Astrocyte (in vitro differentiated cells and primary cell): ENCODE measurements at regions not wholly inside any gene's neighbourhood (a gene's known extent, or its start where the extent isn't known, plus 50 kb on each side); places are given as distances from the start of the nearest gene placed in this dataset.

ENCODE experiments used
- DNase-seq: peaks from one replicate; pipeline ENCODE4 v3.0.0-alpha.2; 2010; ENCODE audit warnings: low read depth
- FAIRE-seq: peaks from 2 replicates; lab custom pipeline; 2011; peaks lifted over from hg19 to GRCh38; lab: Jason Lieb, UNC
- H2AFZ ChIP-seq: 2 replicates; pipeline ENCODE4 v1.6.0; 2012; ENCODE audit warnings: low read depth, low read length, inconsistent platforms
- H3K27ac ChIP-seq: 2 replicates; pipeline ENCODE4 v1.5.1; 2011; ENCODE audit warnings: low read depth, low read length, inconsistent platforms
- H3K27me3 ChIP-seq: 2 replicates; pipeline ENCODE4 v1.6.0; 2011; ENCODE audit warnings: low read length, inconsistent platforms; ENCODE audit not compliant: insufficient read depth
- H3K36me3 ChIP-seq: 2 replicates; pipeline ENCODE4 v1.5.1; 2011; ENCODE audit warnings: low read length, inconsistent platforms; ENCODE audit not compliant: insufficient read depth
- H3K4me1 ChIP-seq: 2 replicates; pipeline ENCODE4 v1.5.1; 2011; ENCODE audit warnings: low read length, inconsistent platforms; ENCODE audit not compliant: insufficient read depth
- H3K4me2 ChIP-seq: 2 replicates; pipeline ENCODE4 v1.6.0; 2012; ENCODE audit warnings: low read length, inconsistent platforms
- H3K4me3 ChIP-seq: 2 replicates; pipeline ENCODE4 v1.5.1; 2011; ENCODE audit warnings: low read depth, mild to moderate bottlenecking, low read length, inconsistent platforms; ENCODE audit not compliant: insufficient read depth
- H3K79me2 ChIP-seq: 2 replicates; pipeline ENCODE4 v1.6.0; 2012; ENCODE audit warnings: mild to moderate bottlenecking, low read length, inconsistent platforms; ENCODE audit not compliant: insufficient read depth
- H3K9ac ChIP-seq: 2 replicates; pipeline ENCODE4 v1.6.0; 2012; ENCODE audit warnings: mild to moderate bottlenecking, low read length, inconsistent platforms
- H3K9me3 ChIP-seq: 2 replicates; pipeline ENCODE4 v1.5.1; 2012; ENCODE audit warnings: low read depth, mild to moderate bottlenecking, low read length, inconsistent platforms; ENCODE audit not compliant: insufficient read depth
- H4K20me1 ChIP-seq: 2 replicates; pipeline ENCODE4 v1.6.0; 2012; ENCODE audit warnings: low read length, inconsistent platforms; ENCODE audit not compliant: insufficient read depth
- H3K27ac Mint-ChIP-seq: one replicate; pipeline ENCODE4 v1.8.0; 2021; ENCODE audit warnings: mild to moderate bottlenecking, mixed read lengths; ENCODE audit not compliant: unreplicated experiment
- H3K27me3 Mint-ChIP-seq: one replicate; pipeline ENCODE4 v1.8.0; 2021; ENCODE audit warnings: low read depth, mixed read lengths; ENCODE audit not compliant: unreplicated experiment
- H3K36me3 Mint-ChIP-seq: one replicate; pipeline ENCODE4 v1.8.0; 2021; ENCODE audit warnings: low read depth, mixed read lengths; ENCODE audit not compliant: unreplicated experiment
- H3K4me1 Mint-ChIP-seq: one replicate; pipeline ENCODE4 v1.8.0; 2021; ENCODE audit warnings: low read depth, mixed read lengths; ENCODE audit not compliant: unreplicated experiment
- H3K4me3 Mint-ChIP-seq: one replicate; pipeline ENCODE4 v1.8.0; 2021; ENCODE audit warnings: mild to moderate bottlenecking, moderate library complexity, mixed read lengths; ENCODE audit not compliant: unreplicated experiment
- H3K9me3 Mint-ChIP-seq: one replicate; pipeline ENCODE4 v1.8.0; 2021; ENCODE audit warnings: mild to moderate bottlenecking, mixed read lengths; ENCODE audit not compliant: unreplicated experiment
- EZH2 ChIP-seq: IDR thresholded peaks from 2 replicates; pipeline ENCODE4 v1.6.1; 2012; ENCODE audit warnings: mild to moderate bottlenecking, low read length, inconsistent platforms; ENCODE audit not compliant: insufficient read depth
- TF ChIP-seq, protein P1 (sequence below): IDR thresholded peaks from 2 replicates; pipeline ENCODE4 v1.5.1; 2011; ENCODE audit warnings: low read depth, mild to moderate bottlenecking, inconsistent platforms, low read length, moderate library complexity; ENCODE audit not compliant: insufficient read depth

DNA sequence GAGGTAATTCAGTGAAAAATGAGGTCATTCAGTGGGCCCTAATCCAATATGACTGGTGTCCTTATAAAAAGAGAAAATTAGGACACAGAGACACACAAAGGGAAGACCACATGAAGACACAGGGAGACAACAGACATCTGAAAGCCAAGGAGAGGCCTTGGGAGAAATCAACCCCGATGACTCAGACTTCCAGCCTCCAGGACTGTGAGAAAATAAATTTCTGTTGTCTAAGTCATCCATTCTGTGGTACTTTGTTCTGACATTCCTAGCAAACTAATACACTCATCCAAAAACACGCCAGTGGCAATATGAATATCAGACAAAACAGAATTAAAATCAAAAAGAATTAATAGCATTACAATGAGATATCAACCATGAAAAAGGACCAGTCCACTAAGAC is 303.7 kb downstream of the SS18 start:
- H3K4me1 Mint-ChIP-seq, result peaks cover 23% of the 10 kb centered on the region
- no peaks in the 10 kb centered on the region for H3K27me3 Mint-ChIP-seq
- Histone ChIP-seq H3K27ac (peak overlapping the region; percentile 80), H3K4me3 (peak overlapping the region; percentile 3), H3K27me3 (no peaks in the 10 kb centered on the region), H4K20me1 (no peaks in the 10 kb centered on the region), H3K9me3 (no peaks in the 10 kb centered on the region), H3K4me2 (peak overlapping the region; percentile 69), H3K79me2 (no peaks in the 10 kb centered on the region), H3K4me1 (peaks cover 14% of the 10 kb centered on the region), H3K9ac (peak overlapping the region; percentile 44), H3K36me3 (no peaks in the 10 kb centered on the region), H2AFZ (no peak overlapping the region)
- H3K9me3 Mint-ChIP-seq, result peaks cover 1% of the 10 kb centered on the region
- DNase-seq, result peak; percentile 91
- FAIRE-seq, result peak; percentile 99
- no peak for TF ChIP-seq EZH2
- TF ChIP-seq, protein P1, sequence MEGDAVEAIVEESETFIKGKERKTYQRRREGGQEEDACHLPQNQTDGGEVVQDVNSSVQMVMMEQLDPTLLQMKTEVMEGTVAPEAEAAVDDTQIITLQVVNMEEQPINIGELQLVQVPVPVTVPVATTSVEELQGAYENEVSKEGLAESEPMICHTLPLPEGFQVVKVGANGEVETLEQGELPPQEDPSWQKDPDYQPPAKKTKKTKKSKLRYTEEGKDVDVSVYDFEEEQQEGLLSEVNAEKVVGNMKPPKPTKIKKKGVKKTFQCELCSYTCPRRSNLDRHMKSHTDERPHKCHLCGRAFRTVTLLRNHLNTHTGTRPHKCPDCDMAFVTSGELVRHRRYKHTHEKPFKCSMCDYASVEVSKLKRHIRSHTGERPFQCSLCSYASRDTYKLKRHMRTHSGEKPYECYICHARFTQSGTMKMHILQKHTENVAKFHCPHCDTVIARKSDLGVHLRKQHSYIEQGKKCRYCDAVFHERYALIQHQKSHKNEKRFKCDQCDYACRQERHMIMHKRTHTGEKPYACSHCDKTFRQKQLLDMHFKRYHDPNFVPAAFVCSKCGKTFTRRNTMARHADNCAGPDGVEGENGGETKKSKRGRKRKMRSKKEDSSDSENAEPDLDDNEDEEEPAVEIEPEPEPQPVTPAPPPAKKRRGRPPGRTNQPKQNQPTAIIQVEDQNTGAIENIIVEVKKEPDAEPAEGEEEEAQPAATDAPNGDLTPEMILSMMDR, result no peak
- peak overlapping the region; percentile 58 for H3K4me3 Mint-ChIP-seq
- peak overlapping the region; percentile 93 for H3K27ac Mint-ChIP-seq
- no peaks in the 10 kb centered on the region for H3K36me3 Mint-ChIP-seq

DNA sequence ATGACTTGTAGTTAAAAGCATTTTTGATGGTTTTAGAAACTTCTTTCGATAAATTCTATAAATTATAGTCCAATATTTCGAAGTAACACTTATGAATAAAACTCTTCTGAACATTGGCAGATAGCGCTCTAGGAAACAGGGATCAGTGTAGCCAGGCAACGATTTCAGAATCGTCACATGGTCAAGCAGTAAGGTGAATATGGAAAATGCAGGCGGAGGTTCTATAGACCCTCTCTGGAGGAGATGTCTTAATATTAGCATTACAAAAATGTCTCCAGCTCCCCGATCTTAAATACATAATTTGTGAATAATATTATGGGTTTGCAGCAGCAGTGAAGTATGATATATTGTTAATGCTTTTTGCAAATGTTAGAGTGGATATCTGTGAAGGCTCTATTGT is 310.3 kb downstream of the SS18 start:
- Histone ChIP-seq H3K9me3 (no peaks in the 10 kb centered on the region), H3K4me2 (no peak overlapping the region), H3K27me3 (no peaks in the 10 kb centered on the region), H3K4me1 (no peaks in the 10 kb centered on the region), H4K20me1 (no peaks in the 10 kb centered on the region), H2AFZ (no peak overlapping the region), H3K27ac (no peak overlapping the region), H3K4me3 (no peak overlapping the region), H3K79me2 (no peaks in the 10 kb centered on the region), H3K9ac (no peak overlapping the region), H3K36me3 (no peaks in the 10 kb centered on the region)
- DNase-seq (no peak), FAIRE-seq (no peak)
- Mint-ChIP-seq H3K27ac (no peak overlapping the region), H3K27me3 (no peaks in the 10 kb centered on the region), H3K9me3 (no peaks in the 10 kb centered on the region), H3K4me1 (peaks cover 2% of the 10 kb centered on the region), H3K4me3 (no peak overlapping the region), H3K36me3 (no peaks in the 10 kb centered on the region)
- TF ChIP-seq, protein P1, result no peak
- TF ChIP-seq EZH2, result no peak

DNA sequence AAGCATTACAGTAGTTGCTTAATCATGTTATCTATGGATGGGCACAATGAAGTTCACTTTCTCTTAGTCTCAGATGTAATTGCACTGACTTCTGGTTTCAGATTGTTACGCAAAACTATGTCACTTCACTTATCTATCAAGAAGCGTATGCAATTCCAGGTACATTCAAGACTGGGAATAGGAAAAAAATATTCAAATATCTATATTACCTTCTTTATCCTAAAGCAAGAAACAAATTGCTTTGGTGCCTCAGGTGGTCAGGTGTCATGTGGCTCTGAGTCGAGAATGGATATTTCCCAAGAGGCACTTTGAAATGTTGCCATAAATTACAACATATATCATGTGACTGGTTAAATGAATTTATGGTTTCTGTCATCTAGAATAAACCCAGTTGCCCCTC is 318.6 kb downstream of the SS18 start:
- FAIRE-seq (no peak), DNase-seq (no peak)
- TF ChIP-seq EZH2, result no peak
- TF ChIP-seq, protein P1, result no peak

More for the DNA sequence above, 318.6 kb downstream of the SS18 start:
- Histone ChIP-seq H2AFZ (no peak overlapping the region), H3K4me1 (no peaks in the 10 kb centered on the region), H3K9ac (no peak overlapping the region), H3K4me3 (no peak overlapping the region), H3K27ac (no peak overlapping the region), H3K79me2 (no peaks in the 10 kb centered on the region), H3K36me3 (no peaks in the 10 kb centered on the region), H3K4me2 (no peak overlapping the region), H3K9me3 (no peaks in the 10 kb centered on the region), H4K20me1 (no peaks in the 10 kb centered on the region), H3K27me3 (no peaks in the 10 kb centered on the region)
- Mint-ChIP-seq H3K36me3 (no peaks in the 10 kb centered on the region), H3K27me3 (peaks cover 2% of the 10 kb centered on the region), H3K4me3 (no peak overlapping the region), H3K27ac (no peak overlapping the region), H3K4me1 (peaks cover 3% of the 10 kb centered on the region), H3K9me3 (peaks cover 3% of the 10 kb centered on the region)
